ENCODE measurements at regions not wholly inside any gene's neighbourhood (a gene's known extent, or its start where the extent isn't known, plus 50 kb on each side); places are given as distances from the start of the nearest gene placed in this dataset.

DNA sequence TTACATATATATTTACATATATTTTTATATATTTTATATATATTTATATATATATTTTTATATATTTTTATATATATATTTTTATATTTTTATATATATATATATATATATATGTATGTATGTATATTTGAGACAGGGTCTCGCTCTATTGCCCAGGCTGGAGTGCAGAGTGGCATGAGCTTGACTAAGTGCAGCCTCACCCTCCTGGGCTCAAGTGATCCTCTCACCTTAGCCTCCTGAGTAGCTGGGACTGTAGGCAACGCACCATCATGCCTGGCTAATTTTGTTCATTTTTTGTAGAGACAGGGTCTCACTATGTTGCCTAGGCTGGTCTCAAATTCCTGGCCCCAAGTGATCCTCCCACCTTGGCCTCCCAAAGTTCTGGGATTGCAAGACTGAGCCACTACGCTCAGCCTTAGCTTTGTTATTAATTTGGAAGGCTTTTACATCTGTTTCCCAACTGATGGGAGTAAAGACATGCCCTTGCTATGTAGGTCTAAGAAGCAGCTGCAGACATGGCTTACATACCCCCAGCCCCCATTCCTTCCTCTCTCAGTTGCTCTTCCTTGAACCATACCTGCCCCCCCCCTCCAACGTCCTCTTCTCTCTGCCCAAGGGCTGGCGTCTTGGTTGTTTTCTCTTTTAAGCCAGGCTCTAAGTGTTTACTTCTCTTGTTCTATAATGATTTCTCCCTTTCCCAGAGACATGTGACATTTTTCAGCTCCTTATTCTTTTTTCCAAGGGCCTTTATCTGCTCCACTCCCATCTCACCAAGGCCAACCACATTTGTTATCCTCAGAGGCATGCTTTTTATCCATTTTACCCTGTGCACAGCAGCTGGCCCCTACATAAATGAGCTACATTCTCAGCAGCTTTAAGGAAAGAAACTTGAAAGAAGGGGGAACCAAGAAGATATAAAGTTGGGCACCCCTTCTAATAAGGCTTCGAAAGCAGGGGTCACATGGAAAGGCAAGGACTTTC, 64.2 kb upstream of the ATF7IP2 start:
- Mint-ChIP-seq H3K27ac (no peak overlapping the region), H3K4me3 (no peak overlapping the region), H3K36me3 (ENCODE audit: low read depth) (no peaks in the 10 kb centered on the region), H3K27me3 (ENCODE audit: insufficient read depth) (no peaks in the 10 kb centered on the region), H3K4me1 (peaks cover 5% of the 10 kb centered on the region), H3K9me3 (peaks cover 3% of the 10 kb centered on the region)
- DNase-seq: no peak
- no peak overlapping the region for H3K27ac ChIP-seq (ENCODE audit: low read depth, low read length)
- no peaks in the 10 kb centered on the region for H3K4me1 ChIP-seq (ENCODE audit: control insufficient read depth, insufficient read depth, low read length)
- 87 to 89% methylated on average over 3 to 6 of the region's 6 CpGs for WGBS, 2 experiments (ENCODE audit: insufficient coverage in 1 of 2, insufficient read length in 1 of 2)
- no peaks in the 10 kb centered on the region for H3K27me3 ChIP-seq (ENCODE audit: control insufficient read depth, insufficient read depth, low read length, poor library complexity, severe bottlenecking)
- H3K4me3 ChIP-seq (ENCODE audit: low read length): no peak overlapping the region
- no peak overlapping the region for H3K9ac ChIP-seq (ENCODE audit: extremely low read depth, low read length, poor library complexity, severe bottlenecking)
- no peaks in the 10 kb centered on the region for H3K9me3 ChIP-seq (ENCODE audit: control insufficient read depth, low read length)
- TF ChIP-seq, protein P1, sequence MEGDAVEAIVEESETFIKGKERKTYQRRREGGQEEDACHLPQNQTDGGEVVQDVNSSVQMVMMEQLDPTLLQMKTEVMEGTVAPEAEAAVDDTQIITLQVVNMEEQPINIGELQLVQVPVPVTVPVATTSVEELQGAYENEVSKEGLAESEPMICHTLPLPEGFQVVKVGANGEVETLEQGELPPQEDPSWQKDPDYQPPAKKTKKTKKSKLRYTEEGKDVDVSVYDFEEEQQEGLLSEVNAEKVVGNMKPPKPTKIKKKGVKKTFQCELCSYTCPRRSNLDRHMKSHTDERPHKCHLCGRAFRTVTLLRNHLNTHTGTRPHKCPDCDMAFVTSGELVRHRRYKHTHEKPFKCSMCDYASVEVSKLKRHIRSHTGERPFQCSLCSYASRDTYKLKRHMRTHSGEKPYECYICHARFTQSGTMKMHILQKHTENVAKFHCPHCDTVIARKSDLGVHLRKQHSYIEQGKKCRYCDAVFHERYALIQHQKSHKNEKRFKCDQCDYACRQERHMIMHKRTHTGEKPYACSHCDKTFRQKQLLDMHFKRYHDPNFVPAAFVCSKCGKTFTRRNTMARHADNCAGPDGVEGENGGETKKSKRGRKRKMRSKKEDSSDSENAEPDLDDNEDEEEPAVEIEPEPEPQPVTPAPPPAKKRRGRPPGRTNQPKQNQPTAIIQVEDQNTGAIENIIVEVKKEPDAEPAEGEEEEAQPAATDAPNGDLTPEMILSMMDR (conservative IDR thresholded peaks at IDR 0.05): no peak
- H3K36me3 ChIP-seq (ENCODE audit: control insufficient read depth, insufficient read depth, low read length): peaks cover 5% of the 10 kb centered on the region

DNA sequence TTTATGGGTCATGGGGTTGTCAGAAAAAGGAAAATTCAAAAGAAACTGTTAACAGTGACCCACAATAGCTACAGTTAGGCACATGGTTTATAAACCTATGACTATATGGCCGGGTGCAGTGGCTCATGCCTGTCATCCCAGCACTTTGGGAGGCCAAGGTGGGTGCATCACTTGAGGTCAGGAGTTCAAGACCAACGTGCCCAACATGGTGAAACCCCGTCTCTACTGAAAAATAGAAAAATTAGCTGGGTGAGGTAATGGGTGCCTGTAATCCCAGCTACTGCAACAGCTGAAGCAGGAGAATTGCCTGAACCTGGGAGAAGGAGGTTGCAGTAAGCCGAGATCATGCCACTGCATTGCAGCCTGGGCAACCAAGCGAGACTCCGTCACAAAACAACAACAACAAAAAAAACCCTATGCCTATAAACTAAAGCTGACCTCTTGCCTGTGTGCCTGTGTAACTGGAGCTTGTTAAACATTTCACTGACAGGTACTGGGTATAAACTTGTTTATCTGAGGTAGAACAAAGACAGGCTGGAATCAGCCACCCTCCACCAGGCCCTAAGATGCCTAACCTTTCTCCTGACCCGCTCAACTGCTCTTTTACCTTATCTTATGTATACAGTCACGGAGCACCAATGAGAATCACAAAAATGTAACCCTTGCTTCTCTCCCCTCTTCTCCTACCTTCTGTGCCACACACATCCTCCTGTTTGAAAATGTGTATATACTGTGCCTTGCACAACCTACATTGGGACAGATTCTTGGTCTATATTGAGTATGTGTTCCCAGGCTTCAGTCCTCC, 62.9 kb upstream of the ATF7IP2 start:
- no peaks in the 10 kb centered on the region for H3K4me1 ChIP-seq (ENCODE audit: control insufficient read depth, insufficient read depth, low read length)
- H3K27ac Mint-ChIP-seq: no peak overlapping the region
- no peak overlapping the region for H3K4me3 ChIP-seq (ENCODE audit: low read length)
- H3K36me3 Mint-ChIP-seq (ENCODE audit: low read depth): no peaks in the 10 kb centered on the region
- H3K36me3 ChIP-seq (ENCODE audit: control insufficient read depth, insufficient read depth, low read length): peaks cover 3% of the 10 kb centered on the region
- H3K27me3 ChIP-seq (ENCODE audit: control insufficient read depth, insufficient read depth, low read length, poor library complexity, severe bottlenecking): no peaks in the 10 kb centered on the region
- TF ChIP-seq, protein P1 (conservative IDR thresholded peaks at IDR 0.05): no peak
- no peaks in the 10 kb centered on the region for H3K9me3 Mint-ChIP-seq
- H3K4me3 Mint-ChIP-seq: no peak overlapping the region
- peaks cover 5% of the 10 kb centered on the region for H3K4me1 Mint-ChIP-seq
- no peaks in the 10 kb centered on the region for H3K27me3 Mint-ChIP-seq (ENCODE audit: insufficient read depth)
- H3K27ac ChIP-seq (ENCODE audit: low read depth, low read length): no peak overlapping the region
- no peak for DNase-seq
- no peaks in the 10 kb centered on the region for H3K9me3 ChIP-seq (ENCODE audit: control insufficient read depth, low read length)
- H3K9ac ChIP-seq (ENCODE audit: extremely low read depth, low read length, poor library complexity, severe bottlenecking): no peak overlapping the region
- 70 to 90% methylated on average over 4 to 8 of the region's 8 CpGs for WGBS, 2 experiments (ENCODE audit: insufficient coverage in 1 of 2, insufficient read length in 1 of 2)

DNA sequence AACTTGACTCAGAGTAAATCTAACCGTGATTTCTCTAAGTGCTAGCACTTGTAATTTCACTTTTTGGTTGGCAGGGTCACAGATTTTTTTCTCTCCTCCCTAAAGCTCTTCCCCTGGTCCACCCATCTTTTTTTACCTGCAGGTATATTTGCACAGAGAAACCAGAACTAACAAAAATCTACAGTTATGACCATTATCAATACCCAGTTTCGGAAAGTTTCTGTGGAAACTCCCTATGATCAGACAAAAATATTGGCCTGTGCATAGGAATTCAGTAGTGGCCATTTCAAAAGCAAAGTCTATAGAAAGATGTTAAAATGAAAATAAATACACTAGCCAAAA, 62.4 kb upstream of the ATF7IP2 start:
- Histone ChIP-seq H3K27ac (ENCODE audit: low read depth, low read length) (no peak overlapping the region), H3K4me3 (ENCODE audit: low read length) (no peak overlapping the region), H3K4me1 (ENCODE audit: control insufficient read depth, insufficient read depth, low read length) (no peaks in the 10 kb centered on the region), H3K27me3 (ENCODE audit: control insufficient read depth, insufficient read depth, low read length, poor library complexity, severe bottlenecking) (no peaks in the 10 kb centered on the region), H3K9ac (ENCODE audit: extremely low read depth, low read length, poor library complexity, severe bottlenecking) (no peak overlapping the region), H3K9me3 (ENCODE audit: control insufficient read depth, low read length) (no peaks in the 10 kb centered on the region), H3K36me3 (ENCODE audit: control insufficient read depth, insufficient read depth, low read length) (peaks cover under 1% of the 10 kb centered on the region)
- H3K27ac Mint-ChIP-seq: no peak overlapping the region
- TF ChIP-seq, protein P1 (conservative IDR thresholded peaks at IDR 0.05): no peak
- 88 to 91% methylated on average over 1 to 2 of the region's 2 CpGs for WGBS, 2 experiments (ENCODE audit: insufficient coverage in 1 of 2, insufficient read length in 1 of 2)
- no peak overlapping the region for H3K4me3 Mint-ChIP-seq
- H3K27me3 Mint-ChIP-seq (ENCODE audit: insufficient read depth): no peaks in the 10 kb centered on the region
- H3K4me1 Mint-ChIP-seq: peaks cover 5% of the 10 kb centered on the region
- H3K9me3 Mint-ChIP-seq: no peaks in the 10 kb centered on the region
- H3K36me3 Mint-ChIP-seq (ENCODE audit: low read depth): no peaks in the 10 kb centered on the region
- no peak for DNase-seq

Data from endodermal cell (in vitro differentiated cells).